ENCODE measurements at regions not wholly inside any gene's neighbourhood (a gene's known extent, or its start where the extent isn't known, plus 50 kb on each side); places are given as distances from the start of the nearest gene placed in this dataset.

DNA sequence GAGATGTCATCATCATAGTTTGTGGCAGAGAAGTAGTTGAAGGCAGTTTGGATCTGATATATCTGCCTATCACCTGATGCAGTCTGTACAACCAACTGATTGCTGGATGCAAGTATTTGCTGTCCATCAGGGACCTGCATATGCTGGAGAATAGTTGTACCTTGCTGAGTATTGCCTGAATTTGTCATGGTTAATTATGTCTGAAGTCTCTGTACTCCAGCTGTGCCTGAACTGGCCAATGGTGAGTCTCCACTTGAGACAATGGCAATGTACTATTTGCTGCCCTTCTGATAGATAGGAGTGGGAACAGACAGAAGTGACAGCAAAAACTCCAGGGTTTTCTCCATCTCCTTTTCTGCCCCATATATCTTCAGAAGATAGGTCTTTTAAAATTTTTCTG is 531.5 kb downstream of the EPHA7 start:
- no peak for TF ChIP-seq YY1 (IDR thresholded peaks at IDR 0.05; ENCODE audit: insufficient read depth, insufficient read length)
- no peak for TF ChIP-seq ZNF274 (IDR thresholded peaks at IDR 0.05; ENCODE audit: low read depth, low read length)
